PFSK-1 (cell line): ENCODE measurements at regions not wholly inside any gene's neighbourhood (a gene's known extent, or its start where the extent isn't known, plus 50 kb on each side); places are given as distances from the start of the nearest gene placed in this dataset.

Experiments
- POLR2AphosphoS5 ChIP-seq: IDR thresholded peaks from 2 replicates; pipeline ENCODE4 v1.6.1; 2012; ENCODE audit warnings: low read depth, mild to moderate bottlenecking, control low read depth, low read length, moderate library complexity
- REST ChIP-seq, 2 experiments: IDR thresholded peaks; 2 replicates each; pipeline versions ENCODE4 v1.6.1 to v1.8.0; 2011 to 2012; ENCODE audit warnings: low read depth in 2 of 2, low read length in 2 of 2, control low read depth in 1 of 2, inconsistent platforms in 1 of 2, mild to moderate bottlenecking in 1 of 2, moderate library complexity in 1 of 2; ENCODE audit not compliant: insufficient read depth in 1 of 2
- SIN3A ChIP-seq: IDR thresholded peaks from 2 replicates; pipeline ENCODE4 v1.6.1; 2012; ENCODE audit warnings: mild to moderate bottlenecking, low read length, moderate library complexity, borderline replicate concordance; ENCODE audit not compliant: insufficient read depth

GRCh38 chr4:53654300-53654758 is 63.0 kb upstream of the LNX1 start:
- TF ChIP-seq POLR2AphosphoS5 (no peak), SIN3A (no peak), REST (IDR thresholded peaks at IDR 0.05; ENCODE audit: insufficient read depth in 1 of 2, low read depth in 2 of 2, low read length in 2 of 2) (no peak)
